C1 segment of cervical spinal cord (tissue), 14 donors: ENCODE measurements at regions not wholly inside any gene's neighbourhood (a gene's known extent, or its start where the extent isn't known, plus 50 kb on each side); places are given as distances from the start of the nearest gene placed in this dataset.
"Not testable (repeated sequence)": the region's sequence is repeated elsewhere in the genome, so short reads cannot be mapped to it uniquely, and the experiment has no call there.

Experiments
- DNase-seq, 14 donors: peaks; one replicate each; lab custom pipeline; 2025; lab: John Stamatoyannopoulos, UW

DNA sequence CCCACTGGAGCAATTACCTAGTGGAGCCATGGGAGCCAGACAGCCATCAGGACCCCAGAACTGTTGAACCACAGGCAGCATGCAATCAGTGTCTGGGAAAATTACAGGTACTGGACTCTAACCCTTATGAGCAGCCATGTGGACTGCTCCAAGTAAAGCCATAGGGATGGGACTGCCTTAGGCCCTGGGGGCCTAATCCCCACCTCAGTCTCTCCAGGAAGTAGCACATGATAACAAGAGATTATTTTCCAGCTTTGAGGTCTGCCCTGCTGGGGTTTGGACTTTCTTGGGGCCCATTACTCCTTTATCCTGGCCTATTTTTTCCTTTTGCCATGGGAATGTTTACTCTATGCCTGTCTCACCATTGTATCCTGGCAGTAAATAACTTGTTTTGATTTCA is 226.8 kb downstream of the AEBP2 start:
- DNase-seq, result no peak

DNA sequence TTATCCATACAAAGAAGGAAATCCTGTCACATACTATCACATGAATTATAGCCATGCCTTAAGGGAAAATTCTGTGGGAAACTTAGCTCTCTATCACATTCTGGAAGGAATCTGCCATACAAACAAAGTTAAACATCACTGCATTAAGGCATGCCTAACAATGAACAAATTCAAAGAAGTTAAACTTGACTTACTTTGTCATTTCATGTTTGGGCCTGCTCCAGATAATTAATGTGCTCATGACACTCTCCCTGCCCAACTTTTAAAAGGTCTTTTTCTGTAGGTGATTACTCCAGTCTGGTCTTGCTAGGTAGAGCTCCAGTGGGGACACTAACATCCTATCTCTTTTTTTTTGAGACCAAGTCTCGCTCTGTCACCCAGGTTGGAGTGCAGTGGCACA is 230.5 kb downstream of the AEBP2 start:
- DNase-seq, result no peak

DNA sequence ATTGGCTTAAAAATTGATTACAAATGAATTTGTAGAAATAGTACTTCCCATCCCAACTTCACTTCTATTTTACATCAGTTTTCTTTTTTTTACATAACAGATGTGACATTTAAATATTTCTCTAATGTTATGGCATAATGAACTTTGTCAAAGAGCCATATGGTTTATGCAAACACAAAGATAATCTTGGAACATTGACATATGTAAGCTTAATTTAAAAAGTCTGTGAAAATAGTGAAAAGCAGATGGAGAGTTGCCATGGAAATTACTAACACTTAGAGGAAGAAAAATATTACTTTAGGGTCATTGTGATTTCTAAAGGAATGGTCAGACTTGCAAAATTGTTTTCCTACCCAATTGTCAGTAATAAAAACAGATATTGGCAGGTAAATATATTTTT is 232.4 kb downstream of the AEBP2 start:
- no peak for DNase-seq

DNA sequence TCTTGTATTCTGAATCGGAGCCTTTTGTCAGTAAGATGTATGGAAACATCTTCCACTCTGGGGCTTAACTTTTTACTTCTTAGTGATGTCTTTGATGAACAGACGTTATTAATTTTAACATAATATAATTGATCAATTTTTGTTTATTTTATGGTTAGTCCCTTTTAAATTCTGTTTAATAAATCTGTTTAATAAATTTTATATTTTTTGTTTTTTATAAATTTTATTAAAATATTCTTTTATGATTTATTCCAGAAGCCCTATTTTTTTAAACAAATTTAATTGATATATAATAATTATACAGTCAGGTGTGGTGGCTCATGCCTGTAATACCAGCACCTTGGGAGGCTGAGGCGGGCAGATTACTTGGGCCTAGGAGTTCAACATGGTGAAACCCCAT is 235.1 kb downstream of the AEBP2 start:
- no peak for DNase-seq

DNA sequence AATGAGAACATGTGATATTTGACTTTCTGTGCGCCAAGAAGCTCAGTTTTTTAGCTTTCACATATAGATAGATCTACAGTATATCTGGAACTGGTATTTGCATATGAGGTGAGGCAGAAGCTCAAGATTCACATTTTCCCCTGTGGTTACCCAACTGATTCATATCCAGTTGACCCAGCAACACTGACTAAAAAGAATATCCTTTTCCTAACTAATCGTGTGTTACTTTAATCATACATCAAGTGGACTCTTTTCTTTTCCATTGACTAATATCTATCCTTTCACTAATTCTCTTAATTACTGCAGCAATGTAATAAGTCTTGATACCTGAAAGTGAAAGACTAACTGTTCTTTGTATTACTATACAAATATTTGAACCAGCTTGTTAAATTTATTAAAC is 236.1 kb downstream of the AEBP2 start:
- DNase-seq, result no peak

DNA sequence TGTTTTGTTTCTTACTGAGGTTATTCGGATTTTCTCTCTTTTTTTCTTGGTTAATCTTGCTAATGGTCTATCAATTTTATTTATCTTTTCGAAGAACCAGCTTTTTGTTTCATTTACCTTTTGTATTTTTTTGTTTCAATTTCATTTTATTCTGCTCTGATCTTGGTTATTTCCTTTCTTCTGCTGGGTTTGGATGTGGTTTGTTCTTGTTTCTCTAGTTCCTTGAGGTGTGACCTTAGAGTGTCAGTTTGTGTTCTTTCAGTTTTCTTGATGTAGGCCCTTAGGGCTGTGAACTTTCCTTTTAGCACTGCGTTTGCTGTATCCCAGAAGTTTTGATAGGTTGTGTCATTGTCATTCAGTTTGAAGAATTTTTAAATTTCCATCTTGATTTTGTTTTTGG is 239.2 kb downstream of the AEBP2 start:
- not testable (repeated sequence) for DNase-seq

DNA sequence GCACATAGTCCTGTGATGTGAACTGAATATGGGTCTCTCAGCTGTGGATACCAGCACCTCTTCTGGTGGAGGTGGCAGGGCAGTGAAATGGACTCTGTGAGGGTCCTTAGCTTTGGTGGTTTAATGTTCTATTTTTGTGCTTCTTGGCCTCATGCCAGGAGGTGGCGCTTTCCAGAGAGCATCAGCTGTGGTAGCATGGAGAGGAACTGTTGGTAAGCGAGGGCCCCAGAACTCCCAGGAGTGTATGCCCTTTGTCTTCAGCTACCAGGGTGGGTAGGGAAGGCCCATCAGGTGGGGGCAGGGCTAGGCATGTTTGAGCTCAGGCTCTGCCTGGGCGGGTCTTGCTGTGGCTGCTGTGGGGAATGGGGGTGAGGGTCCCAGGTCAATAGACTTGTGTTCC is 241.7 kb downstream of the AEBP2 start:
- DNase-seq, result no peak

DNA sequence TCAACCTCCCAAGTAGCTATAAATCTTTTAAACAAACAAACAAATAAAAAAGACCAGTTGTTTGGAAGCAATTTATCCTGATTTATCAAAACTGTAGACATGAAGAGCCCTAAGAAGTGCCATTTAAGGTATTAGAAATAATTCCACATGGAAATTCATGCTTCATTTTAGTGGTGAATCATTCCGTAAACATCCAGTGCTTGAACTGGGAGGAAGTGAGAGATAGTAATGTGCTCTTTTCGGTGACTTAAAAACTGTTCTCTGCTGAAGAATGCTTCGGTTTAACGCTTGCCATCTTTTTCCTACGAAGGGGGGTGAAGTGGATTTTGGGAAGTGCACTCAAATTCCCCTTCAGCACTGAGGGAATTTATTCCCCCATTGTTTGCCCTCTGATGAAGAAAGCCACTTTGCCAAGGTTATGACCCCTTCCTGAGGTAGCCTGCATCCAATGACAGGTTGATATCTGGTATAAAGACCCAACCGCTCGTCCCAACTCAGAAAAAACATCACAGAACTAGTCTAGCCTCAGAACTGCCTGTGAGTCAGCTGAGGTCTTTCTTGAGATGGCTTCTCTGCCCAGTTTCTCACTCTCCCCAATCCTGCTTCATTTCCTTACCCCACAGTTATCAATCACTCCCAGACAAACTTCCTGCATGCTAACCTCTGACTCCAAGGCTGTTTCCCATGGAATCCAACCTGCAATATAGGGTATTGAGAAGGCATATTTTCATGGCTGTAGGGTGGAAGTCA is 244.1 kb downstream of the AEBP2 start:
- DNase-seq, result no peak

DNA sequence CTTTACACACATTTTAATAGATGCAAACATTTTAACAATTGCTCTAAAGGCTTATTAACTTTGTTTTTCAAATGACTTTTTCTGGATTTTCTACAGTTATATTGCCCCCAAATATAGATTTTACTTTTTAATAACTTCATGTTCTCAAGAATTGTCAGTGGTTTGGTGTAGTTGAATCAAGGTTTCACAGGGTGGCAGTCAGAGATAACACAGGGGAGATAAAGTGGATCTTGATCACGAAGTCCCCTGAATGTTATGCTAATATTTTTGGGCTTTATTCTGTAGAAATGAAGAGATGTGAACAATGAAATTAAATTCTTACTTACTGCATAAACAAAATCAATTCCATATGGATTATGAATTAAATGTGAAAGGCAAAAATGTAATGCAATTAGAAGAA is 248.1 kb downstream of the AEBP2 start:
- no peak for DNase-seq

DNA sequence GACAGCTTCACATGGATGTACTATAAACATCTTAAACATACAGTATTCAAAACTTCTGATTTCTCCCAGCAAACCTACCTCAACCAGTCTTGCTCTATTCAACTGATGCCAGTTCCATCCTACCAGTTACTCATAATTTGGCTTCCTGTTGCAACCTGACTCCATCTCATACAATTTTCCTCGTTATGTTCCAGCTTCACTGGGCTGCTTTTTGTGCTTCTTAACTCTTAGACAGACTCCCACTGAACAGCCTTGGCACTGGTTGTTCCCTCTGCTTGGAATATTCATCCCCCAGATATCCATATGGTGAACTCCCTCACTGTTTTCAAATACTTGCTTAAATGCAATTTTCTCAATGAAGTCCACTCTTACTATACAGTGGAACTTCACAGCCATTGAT is 249.2 kb downstream of the AEBP2 start:
- no peak for DNase-seq

DNA sequence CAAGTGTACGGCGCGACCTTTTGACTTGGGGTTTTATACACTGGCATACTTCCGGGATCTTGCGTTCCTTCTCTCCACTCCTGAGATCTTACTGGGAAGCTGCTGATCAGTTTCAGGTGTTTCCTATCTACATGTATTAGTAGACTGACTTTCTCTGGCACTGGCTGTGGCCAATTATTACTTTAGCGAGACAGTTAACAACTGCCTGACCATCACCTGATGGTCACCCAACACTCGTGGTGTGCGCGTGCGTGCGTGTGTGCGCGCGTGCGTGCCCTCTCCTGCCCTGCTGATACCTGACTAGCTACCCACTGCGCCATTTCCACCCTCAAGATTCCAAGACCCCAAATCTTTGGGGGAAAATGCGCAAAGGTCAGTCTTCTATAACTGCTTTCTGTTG is 249.9 kb downstream of the AEBP2 start:
- DNase-seq, result no peak

DNA sequence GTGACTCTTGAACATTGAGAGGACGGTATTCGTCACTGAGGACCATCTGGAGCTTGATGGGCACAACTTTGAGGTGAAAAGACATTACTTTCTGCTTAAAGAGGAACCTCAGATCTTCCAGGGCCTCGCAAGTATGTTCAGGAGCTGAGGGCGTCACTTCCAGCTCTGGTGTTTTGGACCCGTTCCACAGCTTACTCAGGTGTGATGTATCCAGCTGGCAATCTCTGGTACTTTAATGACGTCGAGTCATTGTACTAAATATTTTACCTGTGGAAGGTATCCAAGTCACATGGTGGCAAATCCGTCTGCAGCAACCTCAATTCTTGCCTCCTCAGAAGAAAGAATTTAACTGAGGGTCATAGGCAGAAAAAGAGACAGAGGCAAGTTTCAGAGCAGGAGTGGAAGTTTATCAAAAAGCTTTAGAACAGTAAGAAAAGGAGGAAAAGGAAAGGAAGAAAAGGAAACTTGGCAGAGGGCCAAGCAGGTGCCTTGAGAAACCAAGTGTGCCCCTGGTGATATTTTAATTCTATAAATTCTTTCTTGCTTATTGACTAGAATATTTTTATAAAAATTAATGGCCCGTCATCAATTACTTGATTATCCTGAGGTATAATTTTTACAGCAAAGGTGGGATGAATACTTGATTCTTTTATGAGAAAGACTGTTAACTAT is 250.6 kb downstream of the AEBP2 start:
- no peak for DNase-seq

DNA sequence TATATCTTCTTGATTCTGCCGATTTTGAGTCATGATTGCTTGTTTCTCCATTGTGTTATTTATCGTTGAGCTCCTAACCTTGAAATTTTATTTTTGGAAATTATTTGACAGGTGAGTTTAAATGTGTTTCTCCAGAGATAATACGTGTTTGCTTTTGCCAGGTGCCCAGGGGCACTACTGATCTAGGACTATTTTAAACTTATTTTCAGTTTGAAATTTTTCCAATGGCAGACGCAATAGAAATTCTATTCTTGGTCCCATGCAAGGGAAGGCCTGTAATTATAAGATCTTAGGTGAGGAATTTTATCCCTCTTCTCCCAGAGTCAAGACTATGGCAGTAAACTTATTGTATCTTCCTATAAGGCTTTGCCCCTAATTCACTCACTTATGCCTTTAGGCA is 252.8 kb downstream of the AEBP2 start:
- no peak for DNase-seq

DNA sequence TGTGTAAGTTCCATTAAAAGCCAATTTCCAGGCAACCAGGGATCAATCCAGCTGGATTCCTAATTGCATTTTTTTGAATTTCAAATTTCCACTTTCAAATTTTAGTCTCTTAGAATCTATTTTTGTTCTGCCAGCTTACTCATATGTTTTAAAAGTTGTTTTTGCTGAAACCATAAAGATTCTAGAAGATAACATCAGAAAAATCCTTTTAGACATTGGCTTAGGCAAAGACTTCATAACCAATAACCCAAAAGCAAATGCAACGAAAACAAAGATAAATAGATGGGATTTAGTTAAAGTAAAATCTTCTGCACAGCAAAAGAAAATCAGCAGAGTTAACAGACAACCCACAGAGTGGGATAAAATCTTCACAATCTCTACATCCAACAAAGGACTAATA is 253.3 kb downstream of the AEBP2 start:
- no peak for DNase-seq

DNA sequence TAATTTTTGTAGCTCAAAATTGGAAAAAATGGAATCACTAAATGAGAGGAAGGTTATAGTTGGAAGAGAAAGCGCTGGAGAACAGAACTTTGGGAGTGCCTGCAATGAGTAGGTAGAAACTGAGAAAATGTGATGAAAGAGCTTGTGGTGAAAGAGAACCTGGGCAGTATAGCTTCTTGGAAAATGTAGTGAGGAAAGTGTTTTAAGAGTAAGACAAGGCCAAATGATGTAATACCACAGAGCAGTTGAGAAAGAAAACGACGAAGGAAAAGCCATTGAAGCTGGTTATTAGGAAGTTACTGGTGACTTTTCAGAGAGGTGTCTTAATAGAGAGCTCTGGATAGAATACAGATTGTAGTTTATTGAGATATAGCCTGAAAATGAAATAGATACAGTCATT is 255.3 kb downstream of the AEBP2 start:
- DNase-seq, result no peak

DNA sequence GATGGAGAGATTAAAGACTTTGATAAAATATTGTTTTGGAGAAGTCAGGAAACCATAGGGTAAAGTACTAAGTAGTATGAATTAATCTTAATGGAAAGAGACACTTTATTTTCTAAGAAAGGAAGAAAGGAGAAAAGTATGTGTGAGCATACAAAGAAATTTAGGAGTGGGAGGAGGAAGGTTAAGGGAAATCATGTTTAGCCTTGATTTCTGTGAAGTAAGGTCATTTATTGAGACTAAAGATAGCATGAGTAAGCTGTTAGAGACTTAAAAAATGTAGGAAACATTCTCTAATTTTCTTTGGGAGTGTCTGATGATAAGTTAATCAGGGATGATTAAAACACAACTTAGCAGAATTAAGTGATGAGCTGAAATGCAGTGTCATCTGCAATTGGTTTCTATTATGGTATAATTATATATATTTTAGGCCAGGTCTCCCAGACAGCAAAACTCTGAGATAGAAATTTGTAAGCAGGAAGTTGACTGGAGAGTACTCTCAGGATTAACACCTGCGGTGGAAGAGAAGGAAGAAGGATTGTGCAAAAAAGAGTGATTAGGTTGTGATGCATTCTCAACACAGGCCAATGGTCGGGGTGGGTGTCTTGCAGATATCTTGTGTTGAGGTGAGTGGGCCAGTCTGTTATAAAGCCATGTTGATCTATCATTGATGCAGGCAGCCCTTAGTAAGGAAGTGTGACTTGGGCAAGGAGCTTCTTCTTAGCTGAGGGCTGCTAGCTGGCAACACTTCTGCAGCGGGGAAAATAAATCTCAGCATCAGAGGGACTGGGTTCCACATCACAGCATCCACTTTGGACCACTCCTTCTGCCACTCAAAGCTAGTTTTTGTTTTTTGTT is 256.2 kb downstream of the AEBP2 start:
- no peak for DNase-seq

DNA sequence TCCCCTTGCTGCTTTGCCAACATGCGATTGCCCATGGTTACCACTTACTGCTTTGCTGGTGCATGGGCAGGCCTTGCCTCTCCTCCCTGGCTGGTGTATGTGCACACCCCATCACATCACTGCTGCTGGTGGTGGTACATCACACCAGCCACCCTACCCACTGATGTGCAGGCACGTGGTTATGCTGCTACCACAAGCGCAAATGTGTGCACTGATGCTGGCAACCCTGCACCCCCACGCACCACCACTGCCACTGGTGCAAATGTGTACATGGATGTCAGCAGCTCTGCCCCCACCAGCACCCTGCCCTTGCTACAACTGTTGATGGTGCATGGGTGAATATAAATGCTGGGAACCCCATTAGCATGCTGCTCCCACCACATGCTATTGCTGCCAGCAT is 261.7 kb downstream of the AEBP2 start:
- no peak for DNase-seq

DNA sequence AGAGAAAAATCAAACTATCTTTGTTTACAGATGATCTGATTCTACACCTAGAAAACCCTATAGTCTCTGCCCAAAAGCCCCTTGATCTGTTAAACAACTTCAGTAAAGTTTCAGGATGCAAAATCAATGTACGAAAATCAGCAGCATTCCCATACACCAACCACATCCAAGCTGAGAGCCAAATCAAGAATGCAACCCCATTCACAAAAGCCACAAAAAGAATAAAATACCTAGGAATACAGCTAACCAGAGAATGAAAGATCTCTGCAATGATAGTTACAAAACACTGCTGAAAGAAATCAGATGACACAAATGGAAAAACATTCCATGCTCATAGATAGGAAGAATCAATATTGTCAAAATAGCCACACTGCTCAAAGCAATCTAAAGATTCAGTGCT is 265.7 kb downstream of the AEBP2 start:
- no peak for DNase-seq

DNA sequence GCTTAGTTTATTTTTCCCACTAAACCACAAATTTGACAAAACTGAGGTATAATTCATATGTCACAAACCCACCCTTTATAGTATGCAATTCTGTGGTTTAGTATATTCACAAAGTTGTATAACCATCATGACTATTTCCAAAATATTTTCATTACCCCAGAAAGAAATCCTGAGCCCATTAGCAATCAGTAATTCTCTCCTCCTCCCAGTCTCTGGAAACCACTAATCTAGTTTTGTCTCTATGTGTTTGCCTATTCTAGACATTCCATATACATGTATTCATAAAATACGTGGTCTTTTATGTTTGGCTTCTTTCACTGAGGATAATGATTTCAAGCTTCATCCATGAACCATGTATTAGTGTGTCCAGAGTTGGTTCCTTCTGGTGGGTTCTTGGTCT is 267.6 kb downstream of the AEBP2 start:
- DNase-seq, result no peak

DNA sequence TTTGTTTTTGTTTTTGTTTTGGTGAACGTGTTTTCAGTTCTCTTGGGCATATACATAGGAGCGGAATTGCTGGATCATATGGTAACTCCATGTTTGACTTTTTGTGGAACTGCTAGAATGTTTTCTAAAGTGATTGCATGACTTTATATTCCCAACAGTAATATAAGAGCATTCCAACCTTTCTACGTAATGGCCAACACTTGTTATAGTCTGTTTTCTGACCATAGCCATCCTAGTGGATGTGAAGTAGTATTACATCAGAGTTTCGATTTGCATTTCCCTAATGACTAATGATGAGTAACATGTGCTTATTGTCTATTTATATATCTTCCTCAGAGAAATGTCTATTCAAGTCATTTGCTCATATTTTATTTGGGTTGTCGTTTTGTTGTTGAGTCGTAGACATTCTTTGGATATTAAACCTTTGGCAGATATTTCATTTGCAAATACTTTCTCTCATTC is 268.7 kb downstream of the AEBP2 start:
- DNase-seq, result no peak

DNA sequence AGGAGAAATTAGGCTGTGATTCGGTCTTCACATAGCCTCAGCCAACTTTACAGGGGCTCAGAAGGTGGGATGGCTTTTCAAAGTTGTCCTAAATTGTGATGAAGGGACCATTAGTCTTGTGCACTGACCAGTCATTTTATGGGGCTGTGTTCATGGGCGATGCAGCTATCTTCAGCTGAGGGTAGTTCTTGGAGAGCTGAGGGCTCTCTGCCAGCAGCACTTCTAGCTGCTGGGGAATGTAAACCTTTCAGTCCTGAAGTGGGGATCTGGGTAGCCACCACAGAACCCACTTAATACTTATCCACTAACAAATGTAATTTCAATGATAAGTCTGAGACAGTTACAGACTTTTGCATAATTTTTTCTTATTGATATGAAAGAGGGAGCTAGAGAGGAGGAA is 270.6 kb downstream of the AEBP2 start:
- no peak for DNase-seq
